ENCODE measurements at regions not wholly inside any gene's neighbourhood (a gene's known extent, or its start where the extent isn't known, plus 50 kb on each side); places are given as distances from the start of the nearest gene placed in this dataset.

- no peak for DNase-seq (ENCODE audit: low spot score)
- Histone ChIP-seq H3K4me3 (no peak overlapping the region), H3K9me3 (no peaks in the 10 kb centered on the region), H3K36me3 (no peaks in the 10 kb centered on the region), H3K27ac (no peak overlapping the region), H3K27me3 (replicated peaks; ENCODE audit: insufficient read depth) (no peaks in the 10 kb centered on the region), H3K4me1 (ENCODE audit: control insufficient read depth in 1 of 2, low read depth in 2 of 2) (no peaks in the 10 kb centered on the region)
- no peak for TF ChIP-seq CTCF (IDR thresholded peaks at IDR 0.05)
- no peak for ATAC-seq (ENCODE audit: insufficient number of reproducible peaks, low FRiP score, low read depth)
Observed at GRCh38 chr2:6206882-6207281, 514.7 kb downstream of the SOX11 start.

- H3K27me3 ChIP-seq (replicated peaks; ENCODE audit: insufficient read depth), result no peaks in the 10 kb centered on the region
- DNase-seq (ENCODE audit: low spot score) (no peak), ATAC-seq (ENCODE audit: insufficient number of reproducible peaks, low FRiP score, low read depth) (no peak)
- H3K4me1 ChIP-seq (ENCODE audit: control insufficient read depth in 1 of 2, low read depth in 2 of 2), result no peaks in the 10 kb centered on the region
- H3K4me3 ChIP-seq, result no peak overlapping the region
- no peak for TF ChIP-seq CTCF (IDR thresholded peaks at IDR 0.05)
- no peaks in the 10 kb centered on the region for H3K9me3 ChIP-seq
- no peaks in the 10 kb centered on the region for H3K36me3 ChIP-seq
- H3K27ac ChIP-seq, result no peak overlapping the region
Observed at GRCh38 chr2:6211236-6211635, 519.1 kb downstream of the SOX11 start.

- no peaks in the 10 kb centered on the region for H3K36me3 ChIP-seq
- TF ChIP-seq CTCF (IDR thresholded peaks at IDR 0.05), result no peak
- no peak overlapping the region for H3K4me3 ChIP-seq
- no peaks in the 10 kb centered on the region for H3K4me1 ChIP-seq (ENCODE audit: control insufficient read depth in 1 of 2, low read depth in 2 of 2)
- H3K9me3 ChIP-seq, result no peaks in the 10 kb centered on the region
- ATAC-seq (ENCODE audit: insufficient number of reproducible peaks, low FRiP score, low read depth), result no peak
- no peak overlapping the region for H3K27ac ChIP-seq
- H3K27me3 ChIP-seq (replicated peaks; ENCODE audit: insufficient read depth), result no peaks in the 10 kb centered on the region
- no peak for DNase-seq (ENCODE audit: low spot score)
Observed at GRCh38 chr2:6212491-6212890, 520.3 kb downstream of the SOX11 start.

- no peak for TF ChIP-seq CTCF (IDR thresholded peaks at IDR 0.05)
- no peak for ATAC-seq (ENCODE audit: insufficient number of reproducible peaks, low FRiP score, low read depth)
- Histone ChIP-seq H3K4me3 (no peak overlapping the region), H3K36me3 (no peaks in the 10 kb centered on the region), H3K27me3 (replicated peaks; ENCODE audit: insufficient read depth) (no peaks in the 10 kb centered on the region), H3K4me1 (ENCODE audit: control insufficient read depth in 1 of 2, low read depth in 2 of 2) (no peaks in the 10 kb centered on the region), H3K27ac (no peak overlapping the region), H3K9me3 (no peaks in the 10 kb centered on the region)
- no peak for DNase-seq (ENCODE audit: low spot score)
Observed at GRCh38 chr2:6213056-6213780, 521.0 kb downstream of the SOX11 start.

- H3K4me1 ChIP-seq (ENCODE audit: control insufficient read depth in 1 of 2, low read depth in 2 of 2), result no peaks in the 10 kb centered on the region
- no peak overlapping the region for H3K4me3 ChIP-seq
- TF ChIP-seq CTCF (IDR thresholded peaks at IDR 0.05), result no peak
- no peaks in the 10 kb centered on the region for H3K27me3 ChIP-seq (replicated peaks; ENCODE audit: insufficient read depth)
- DNase-seq (ENCODE audit: low spot score) (no peak), ATAC-seq (ENCODE audit: insufficient number of reproducible peaks, low FRiP score, low read depth) (no peak)
- no peaks in the 10 kb centered on the region for H3K9me3 ChIP-seq
- no peak overlapping the region for H3K27ac ChIP-seq
- no peaks in the 10 kb centered on the region for H3K36me3 ChIP-seq
Observed at GRCh38 chr2:6214471-6214870, 522.3 kb downstream of the SOX11 start.
